Adrenal gland (tissue), 5 donors: ENCODE measurements at regions not wholly inside any gene's neighbourhood (a gene's known extent, or its start where the extent isn't known, plus 50 kb on each side); places are given as distances from the start of the nearest gene placed in this dataset.

Source experiments
- CTCF ChIP-seq, 6 experiments: fragments of 450-650 bp in 4 of 6; fragments of 200-600 bp in 2 of 6; sonication (generic) in 1 of 6; IDR thresholded peaks; 1 replicate in 5 of 6; 2 replicates in 1 of 6; pipeline versions ENCODE4 v1.5.1 to v1.8.0; 2016 to 2021; ENCODE audit warnings: antibody characterized with exemption in 6 of 6, mild to moderate bottlenecking in 2 of 6, moderate library complexity in 1 of 6
- POLR2A ChIP-seq, 2 donors: fragments of 450-650 bp; IDR thresholded peaks; one replicate each; pipeline ENCODE4 v1.6.1; 2017; ENCODE audit warnings: antibody characterized with exemption in 2 of 2, mild to moderate bottlenecking in 2 of 2, moderate library complexity in 1 of 2
- donor health status: DM: no; HTN: no; CAD: no.

GRCh38 chr2:58521803-58522554, 280.9 kb upstream of the FANCL start:
- no peak for TF ChIP-seq CTCF (IDR thresholded peaks at IDR 0.05)
- no peak for TF ChIP-seq POLR2A (IDR thresholded peaks at IDR 0.05)
